Thymus (tissue), 11 donors: ENCODE measurements at regions not wholly inside any gene's neighbourhood (a gene's known extent, or its start where the extent isn't known, plus 50 kb on each side); places are given as distances from the start of the nearest gene placed in this dataset.

Source experiments
- DNase-seq, 9 donors: peaks; one replicate each; pipeline ENCODE4 v3.0.0-alpha.2; 2013; ENCODE audit warnings: low spot score in 9 of 9, low read depth in 6 of 9, missing footprints in 1 of 9
- H3K27ac ChIP-seq, 2 donors: one replicate each; pipeline ENCODE4 v1.5.1; 2013; ENCODE audit warnings: control low read depth in 1 of 2, low read depth in 1 of 2, low read length in 1 of 2, mild to moderate bottlenecking in 1 of 2, moderate library complexity in 1 of 2
- H3K27me3 ChIP-seq, 2 donors: one replicate each; pipeline ENCODE4 v1.5.1; 2013; ENCODE audit warnings: low read length in 1 of 2; ENCODE audit not compliant: control insufficient read depth in 2 of 2, insufficient read depth in 1 of 2
- H3K36me3 ChIP-seq, 2 donors: one replicate each; pipeline ENCODE4 v1.5.1; 2013; ENCODE audit warnings: low read length in 1 of 2, mild to moderate bottlenecking in 1 of 2, moderate library complexity in 1 of 2; ENCODE audit not compliant: control insufficient read depth in 2 of 2, insufficient read depth in 2 of 2
- H3K4me1 ChIP-seq, 2 donors: one replicate each; pipeline ENCODE4 v1.5.1; 2013; ENCODE audit warnings: low read length in 2 of 2; ENCODE audit not compliant: control insufficient read depth in 2 of 2, insufficient read depth in 2 of 2
- H3K4me3 ChIP-seq, 2 donors: one replicate each; pipeline ENCODE4 v1.5.1; 2013; ENCODE audit warnings: low read length in 2 of 2, control low read depth in 1 of 2, mild to moderate bottlenecking in 1 of 2
- H3K9me3 ChIP-seq, 2 donors: one replicate each; pipeline ENCODE4 v1.5.1; 2013; ENCODE audit warnings: low read length in 1 of 2, mild to moderate bottlenecking in 1 of 2; ENCODE audit not compliant: control insufficient read depth in 2 of 2, insufficient read depth in 1 of 2
- WGBS: extraction: QIAGEN DNeasy Blood & Tissue Kit; methylation state at CpG from one replicate; pipeline ENCODE4 v1.1.7; 2013; 5-methylcytosine and 5-hydroxymethylcytosine counted together
- donor health status: healthy.

- no peak overlapping the region for H3K27ac ChIP-seq
- H3K36me3 ChIP-seq, result no peaks in the 10 kb centered on the region
- 48% methylated on average over 1 of the region's 1 CpG for WGBS
- no peak overlapping the region for H3K4me3 ChIP-seq
- H3K27me3 ChIP-seq, result no peaks in the 10 kb centered on the region
- no peak for DNase-seq
- H3K4me1 ChIP-seq, result no peaks in the 10 kb centered on the region
- H3K9me3 ChIP-seq, result no peaks in the 10 kb centered on the region
These were observed 291.0 kb downstream of the PLOD2 start for GRCh38 chr3:145869958-145870357.

- Histone ChIP-seq H3K27ac (no peak overlapping the region), H3K4me3 (no peak overlapping the region), H3K4me1 (no peaks in the 10 kb centered on the region), H3K27me3 (no peaks in the 10 kb centered on the region), H3K36me3 (no peaks in the 10 kb centered on the region), H3K9me3 (peaks cover 0 to 5% of the 10 kb centered on the region in 2 donors)
- no peak for DNase-seq
- 84% methylated on average over 2 of the region's 2 CpGs for WGBS
These were observed 278.5 kb downstream of the PLOD2 start for GRCh38 chr3:145882436-145882835.

DNA sequence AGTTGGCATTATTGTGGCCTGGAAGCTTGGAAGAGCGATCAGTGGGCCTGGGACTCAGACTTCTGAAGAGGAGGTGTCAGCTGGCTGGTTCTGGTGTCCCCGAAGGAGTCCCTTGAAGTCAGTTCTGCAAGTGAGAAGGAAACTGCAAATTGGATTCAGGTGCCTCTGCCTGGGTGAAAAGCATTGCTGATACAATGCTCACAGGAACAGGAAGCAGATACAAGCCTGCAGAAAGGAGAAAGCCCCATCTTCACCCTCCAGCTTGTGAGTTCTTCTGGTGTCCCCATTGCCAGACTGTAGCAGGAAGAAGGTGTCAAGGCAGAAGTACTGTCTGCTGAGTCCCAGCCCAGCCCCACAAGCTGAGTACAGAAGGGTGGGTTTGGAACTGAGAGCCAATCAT lies 271.3 kb downstream of the PLOD2 start:
- Histone ChIP-seq H3K27ac (no peak overlapping the region), H3K4me1 (no peaks in the 10 kb centered on the region), H3K27me3 (no peaks in the 10 kb centered on the region), H3K36me3 (no peaks in the 10 kb centered on the region), H3K4me3 (no peak overlapping the region), H3K9me3 (no peaks in the 10 kb centered on the region)
- no peak for DNase-seq
- WGBS, result 58% methylated on average over 2 of the region's 2 CpGs

GRCh38 chr3:145892869-145893268 lies 268.1 kb downstream of the PLOD2 start:
- Histone ChIP-seq H3K9me3 (no peaks in the 10 kb centered on the region), H3K36me3 (no peaks in the 10 kb centered on the region), H3K27ac (no peak overlapping the region), H3K4me1 (no peaks in the 10 kb centered on the region), H3K4me3 (no peak overlapping the region), H3K27me3 (no peaks in the 10 kb centered on the region)
- no peak for DNase-seq
- 87% methylated on average over 3 of the region's 3 CpGs for WGBS

DNA sequence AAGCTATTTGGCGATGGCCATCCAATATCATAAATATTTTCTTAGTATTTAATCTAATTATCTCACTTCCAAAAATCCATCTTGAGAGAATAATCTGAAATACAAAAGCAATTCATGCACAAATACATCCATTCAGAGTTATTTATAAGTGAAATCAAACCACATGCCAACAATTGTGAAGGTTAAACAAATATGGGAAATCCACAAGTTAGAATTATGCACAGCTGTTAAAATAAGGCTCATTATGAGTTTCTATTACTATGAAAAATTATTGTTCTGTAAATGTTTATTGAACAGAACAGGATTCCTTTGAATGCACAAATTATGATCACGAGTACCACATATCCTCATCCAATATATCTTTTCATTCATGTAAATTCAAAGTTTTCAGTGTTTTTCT lies 267.7 kb downstream of the PLOD2 start:
- H3K36me3 ChIP-seq, result no peaks in the 10 kb centered on the region
- WGBS, result 91% methylated on average over 2 of the region's 2 CpGs

DNA sequence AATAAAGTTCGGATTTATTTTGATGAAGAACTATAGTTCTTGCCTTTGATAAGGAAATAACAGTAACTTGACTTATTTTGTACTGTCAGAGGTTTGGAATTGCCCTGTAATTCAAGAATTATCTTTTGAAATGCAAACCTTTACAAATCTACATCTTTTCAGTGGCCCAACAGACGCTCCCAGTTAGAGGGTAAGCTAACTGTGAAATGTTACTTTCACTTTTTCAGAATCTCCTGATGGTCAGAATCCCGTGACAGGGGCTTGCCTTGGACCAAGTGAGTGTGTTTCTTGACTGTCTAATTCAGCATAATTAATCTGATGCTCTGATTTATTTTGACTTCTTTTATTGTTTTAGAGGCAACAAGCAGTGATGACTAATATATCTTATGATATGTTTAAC lies 262.5 kb downstream of the PLOD2 start:
- DNase-seq, result no peak
- Histone ChIP-seq H3K27me3 (no peaks in the 10 kb centered on the region), H3K36me3 (no peaks in the 10 kb centered on the region), H3K4me1 (no peaks in the 10 kb centered on the region), H3K9me3 (no peaks in the 10 kb centered on the region), H3K27ac (no peak overlapping the region), H3K4me3 (no peak overlapping the region)
- WGBS, result 86% methylated on average over 3 of the region's 3 CpGs

More for the DNA sequence above, 267.7 kb downstream of the PLOD2 start:
- H3K9me3 ChIP-seq, result no peaks in the 10 kb centered on the region
- no peak for DNase-seq
- no peaks in the 10 kb centered on the region for H3K27me3 ChIP-seq
- no peak overlapping the region for H3K27ac ChIP-seq
- no peaks in the 10 kb centered on the region for H3K4me1 ChIP-seq
- no peak overlapping the region for H3K4me3 ChIP-seq

DNA sequence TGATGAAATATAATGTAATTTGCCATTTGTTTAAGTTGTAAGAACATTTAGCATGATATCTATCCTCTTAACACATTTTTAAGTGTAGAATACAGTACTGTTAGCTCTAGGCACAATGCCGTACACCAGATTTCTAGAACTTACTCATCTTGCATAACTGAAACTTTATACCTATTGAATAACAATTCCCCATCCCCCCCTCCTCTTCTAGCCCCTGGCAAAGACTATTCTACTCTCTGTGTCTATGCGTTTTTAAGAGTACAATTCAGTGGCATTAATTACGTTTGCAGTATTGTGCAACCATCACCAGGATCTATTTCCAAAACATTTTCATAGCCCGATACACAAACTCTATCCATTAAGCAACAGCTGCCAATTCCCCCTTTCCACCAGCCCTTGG lies 261.7 kb downstream of the PLOD2 start:
- Histone ChIP-seq H3K27ac (no peak overlapping the region), H3K36me3 (no peaks in the 10 kb centered on the region), H3K4me1 (no peaks in the 10 kb centered on the region), H3K4me3 (no peak overlapping the region), H3K27me3 (no peaks in the 10 kb centered on the region), H3K9me3 (no peaks in the 10 kb centered on the region)
- no peak for DNase-seq
- WGBS, result 75% methylated on average over 4 of the region's 4 CpGs

- Histone ChIP-seq H3K36me3 (no peaks in the 10 kb centered on the region), H3K27me3 (no peaks in the 10 kb centered on the region), H3K4me3 (no peak overlapping the region), H3K4me1 (no peaks in the 10 kb centered on the region), H3K9me3 (no peaks in the 10 kb centered on the region), H3K27ac (no peak overlapping the region)
- no peak for DNase-seq
- WGBS, result 90% methylated on average over 3 of the region's 3 CpGs
These were observed 260.7 kb downstream of the PLOD2 start for GRCh38 chr3:145900056-145900829.

DNA sequence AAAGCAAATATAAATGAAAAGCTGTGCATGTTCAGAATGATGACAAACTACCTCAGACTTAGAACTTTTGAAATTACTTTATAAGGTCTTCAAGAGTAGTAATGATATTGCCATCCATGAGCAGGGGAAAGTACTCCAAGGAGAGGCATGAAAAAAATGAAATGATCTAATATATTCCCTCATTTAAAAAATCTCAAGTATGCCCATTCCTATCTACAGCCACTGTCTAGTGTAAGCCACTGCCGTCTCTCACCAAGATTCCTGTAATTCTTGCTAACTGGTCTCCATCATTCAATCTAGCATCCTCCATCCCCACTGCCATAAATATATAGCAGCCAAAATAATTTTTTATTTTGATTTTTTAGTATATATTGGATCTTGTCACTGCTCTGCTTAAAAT lies 258.8 kb downstream of the PLOD2 start:
- no peaks in the 10 kb centered on the region for H3K36me3 ChIP-seq
- 98% methylated on average over 1 of the region's 1 CpG for WGBS
- no peaks in the 10 kb centered on the region for H3K4me1 ChIP-seq
- no peaks in the 10 kb centered on the region for H3K27me3 ChIP-seq
- no peak overlapping the region for H3K4me3 ChIP-seq
- H3K9me3 ChIP-seq, result no peaks in the 10 kb centered on the region
- DNase-seq, result no peak
- H3K27ac ChIP-seq, result no peak overlapping the region
